ENCODE measurements at regions not wholly inside any gene's neighbourhood (a gene's known extent, or its start where the extent isn't known, plus 50 kb on each side); places are given as distances from the start of the nearest gene placed in this dataset.

DNA sequence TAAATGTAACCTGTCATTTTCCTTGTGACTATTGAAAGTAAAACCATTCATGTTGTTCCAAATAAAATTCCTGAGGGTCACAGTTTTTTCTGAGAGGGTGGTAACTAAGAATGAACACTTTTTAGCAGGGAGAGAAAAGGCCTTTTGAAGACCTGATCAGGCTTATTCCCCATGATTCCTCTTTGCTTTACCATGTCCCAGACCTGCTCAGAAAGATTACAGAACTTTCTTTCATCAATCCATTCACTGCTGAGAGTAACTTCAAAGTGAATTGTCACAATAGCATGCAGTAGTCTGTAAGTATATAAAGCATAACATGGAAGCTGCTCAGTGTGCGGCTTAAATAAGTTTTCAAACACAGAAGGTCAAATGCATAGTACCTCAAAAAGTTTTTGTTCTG lies 201.5 kb upstream of the COL11A1 start:
- FAIRE-seq, result no peak
- WGBS, 2 donors, result 91 to 96% methylated on average over 1 of the region's 1 CpG

DNA sequence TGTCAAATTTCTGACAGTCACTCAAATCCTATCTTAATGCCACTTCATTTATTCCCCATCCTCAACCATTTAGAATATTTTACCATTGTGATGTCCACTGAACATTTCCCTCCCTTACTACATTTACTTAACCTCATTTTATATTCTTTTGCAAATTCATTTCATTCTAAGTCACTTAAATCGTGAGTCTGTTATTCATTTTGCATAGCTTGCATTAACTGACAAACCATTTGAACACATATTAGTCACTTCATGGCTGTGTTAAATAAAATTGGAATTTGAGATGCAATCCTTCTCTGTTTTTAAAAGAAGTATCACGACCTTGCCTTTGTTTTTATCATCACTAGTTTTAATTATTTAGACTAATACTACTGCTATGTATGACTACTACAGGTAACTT lies 199.4 kb upstream of the COL11A1 start:
- Histone ChIP-seq H3K27ac (no peak overlapping the region), H3K27me3 (no peaks in the 10 kb centered on the region), H3K9me3 (no peaks in the 10 kb centered on the region), H3K4me3 (no peak overlapping the region), H3K36me3 (no peaks in the 10 kb centered on the region), H3K4me1 (no peaks in the 10 kb centered on the region)
- 50 to 75% methylated on average over 2 of the region's 2 CpGs for WGBS, 2 donors
- no peak for TF ChIP-seq CTCF (IDR thresholded peaks at IDR 0.05)
- DNase-seq, result no peak
- no peak for ATAC-seq
- intact Hi-C loops (cut with DNase I), result no loop called here
- FAIRE-seq, result no peak

More for the DNA sequence above, 201.5 kb upstream of the COL11A1 start:
- H3K9me3 ChIP-seq, result no peaks in the 10 kb centered on the region
- no peak overlapping the region for H3K4me3 ChIP-seq
- ATAC-seq (no peak), DNase-seq (no peak)
- no peak for TF ChIP-seq CTCF (IDR thresholded peaks at IDR 0.05)
- no peaks in the 10 kb centered on the region for H3K27me3 ChIP-seq
- H3K4me1 ChIP-seq, result no peaks in the 10 kb centered on the region
- no peaks in the 10 kb centered on the region for H3K36me3 ChIP-seq
- H3K27ac ChIP-seq, result no peak overlapping the region
- intact Hi-C loops (cut with DNase I), result no loop called here

DNA sequence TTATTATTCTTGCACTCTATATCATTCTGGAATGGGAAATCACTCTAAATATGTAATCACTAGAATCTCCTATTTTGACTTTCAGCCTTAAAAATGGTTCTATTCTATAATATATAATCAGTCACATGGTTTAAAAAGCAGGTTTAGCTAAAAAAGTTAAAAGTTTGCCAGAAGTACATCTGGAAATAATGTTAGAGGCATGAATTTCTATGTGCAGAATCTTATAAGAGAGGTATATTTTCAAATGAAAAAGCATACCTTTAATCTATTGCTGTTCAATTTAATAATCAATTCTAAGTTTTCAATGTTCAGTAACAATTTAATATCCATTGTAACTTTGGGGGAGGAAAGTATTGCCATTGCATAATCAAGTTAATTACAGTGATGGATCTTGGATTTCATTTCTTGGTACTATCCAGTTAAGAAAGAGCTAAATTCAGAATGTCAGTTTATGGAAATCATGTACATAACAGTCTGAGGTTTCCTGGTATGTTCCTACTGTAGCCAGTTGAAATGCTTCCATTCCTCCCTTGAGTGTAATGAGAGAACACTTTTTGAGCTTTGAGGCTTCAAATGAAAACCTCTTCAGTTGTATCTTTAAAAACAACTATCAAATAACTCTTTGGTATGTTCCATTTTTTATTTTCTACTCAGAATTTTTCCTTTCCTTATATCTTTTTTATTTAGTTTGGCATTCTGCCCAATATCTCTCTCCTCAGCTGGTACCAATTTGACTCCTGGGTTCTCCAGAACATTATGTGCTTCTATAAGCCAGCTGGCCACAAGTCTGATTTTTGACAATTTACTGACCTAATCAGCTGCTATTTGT lies 175.7 kb upstream of the COL11A1 start:
- peak in 1 of 4 donors; percentile 19 for ATAC-seq
- no peak for TF ChIP-seq CTCF (IDR thresholded peaks at IDR 0.05)
- FAIRE-seq, result no peak
- DNase-seq, result no peak
- intact Hi-C loops (cut with DNase I), result no loop called here
- Histone ChIP-seq H3K9me3 (no peaks in the 10 kb centered on the region), H3K4me1 (no peaks in the 10 kb centered on the region), H3K27ac (no peak overlapping the region), H3K4me3 (no peak overlapping the region), H3K36me3 (no peaks in the 10 kb centered on the region), H3K27me3 (no peaks in the 10 kb centered on the region)

DNA sequence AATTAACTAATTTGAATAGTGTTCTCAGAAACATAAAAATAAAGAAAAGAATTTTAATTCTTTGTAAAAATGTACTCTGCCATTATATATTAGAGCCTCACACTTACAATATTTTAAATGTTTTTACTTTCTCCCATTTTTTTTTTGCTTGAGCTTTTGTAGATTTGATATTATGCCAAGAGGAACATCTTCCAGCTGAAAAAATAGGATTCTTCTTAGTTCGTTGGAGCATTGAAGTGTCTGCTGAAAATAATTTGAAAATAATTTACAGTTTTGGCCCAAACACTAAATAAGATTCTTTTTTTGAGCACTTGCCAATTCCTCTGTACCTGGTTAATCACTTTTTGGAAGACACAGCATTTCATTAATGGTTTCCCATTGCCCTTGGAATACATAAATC lies 175.0 kb upstream of the COL11A1 start:
- Histone ChIP-seq H3K27me3 (no peaks in the 10 kb centered on the region), H3K27ac (no peak overlapping the region), H3K36me3 (no peaks in the 10 kb centered on the region), H3K9me3 (no peaks in the 10 kb centered on the region), H3K4me3 (no peak overlapping the region), H3K4me1 (no peaks in the 10 kb centered on the region)
- intact Hi-C loops (cut with DNase I), result no loop called here
- DNase-seq, result no peak
- no peak for TF ChIP-seq CTCF (IDR thresholded peaks at IDR 0.05)
- no peak for FAIRE-seq
- whole genome bisulfite sequencing, 2 donors, result 20 to 21% methylated on average over 1 of the region's 1 CpG
- ATAC-seq, result no peak

DNA sequence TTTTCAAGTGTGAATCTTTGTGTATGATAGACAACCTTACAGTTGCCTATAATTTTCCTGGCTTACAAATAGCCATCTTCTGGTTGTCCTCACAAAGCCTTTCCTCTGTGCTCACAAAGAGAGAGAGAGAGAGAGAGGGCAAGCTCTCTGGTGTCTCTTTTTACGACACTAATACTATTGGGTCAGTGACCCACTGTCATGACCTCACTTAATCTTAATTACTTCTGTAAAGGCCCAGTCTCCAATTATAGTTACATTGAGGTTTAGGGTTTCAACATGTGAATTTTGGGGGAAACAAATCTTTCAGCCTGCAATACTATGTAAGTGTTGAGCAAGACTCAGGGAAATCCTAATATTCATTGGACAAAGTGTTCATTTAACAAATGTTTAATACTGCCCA lies 167.4 kb upstream of the COL11A1 start:
- no peaks in the 10 kb centered on the region for H3K9me3 ChIP-seq
- DNase-seq (no peak), ATAC-seq (no peak), FAIRE-seq (no peak)
- no peaks in the 10 kb centered on the region for H3K36me3 ChIP-seq
- TF ChIP-seq CTCF (IDR thresholded peaks at IDR 0.05), result no peak
- intact Hi-C loops (cut with DNase I), result no loop called here
- no peaks in the 10 kb centered on the region for H3K27me3 ChIP-seq
- H3K4me3 ChIP-seq, result no peak overlapping the region
- H3K4me1 ChIP-seq, result no peaks in the 10 kb centered on the region
- no peak overlapping the region for H3K27ac ChIP-seq
- 72 to 73% methylated on average over 1 of the region's 1 CpG for WGBS, 2 donors

Measured in pancreas (tissue), 10 donors.